PC-9 (cell line): ENCODE measurements at regions not wholly inside any gene's neighbourhood (a gene's known extent, or its start where the extent isn't known, plus 50 kb on each side); places are given as distances from the start of the nearest gene placed in this dataset.

ENCODE experiments used
- BruUV-seq: library from RNA; stranded (reverse); fragments of 400-500 nt; replicated peaks from 2 replicates; lab custom pipeline; 2021; lab: Mats Ljungman, UMichigan
- CTCF ChIA-PET: fragments of 300-600 bp; sonication (Branson Sonifier 250); formaldehyde crosslinking; loops from one replicate; lab custom pipeline; 2022; ENCODE audit warnings: antibody characterized with exemption; lab: Charles Lee
- POLR2A ChIA-PET: fragments of 300-600 bp; sonication (Branson Sonifier 250); formaldehyde crosslinking; loops from one replicate; lab custom pipeline; 2022; ENCODE audit warnings: antibody characterized with exemption; ENCODE audit not compliant: unreplicated experiment; lab: Charles Lee
- DNase-seq, 2 experiments: peaks; one replicate each; pipeline versions ENCODE4 v3.0.0 to v3.0.0-alpha.2; 2015 to 2022; ENCODE audit warnings: mixed read lengths in 1 of 2
- H2AFZ ChIP-seq: fragments of 200-600 bp; sonication (generic); 2 replicates; pipeline ENCODE4 v1.8.1; 2017; ENCODE audit warnings: antibody characterized with exemption
- H3F3A ChIP-seq: fragments of 200-600 bp; sonication (generic); 2 replicates; pipeline ENCODE4 v1.8.1; 2017; ENCODE audit warnings: antibody characterized with exemption, mild to moderate bottlenecking, low read depth; ENCODE audit not compliant: insufficient read depth
- H3K27ac ChIP-seq: fragments of 200-600 bp; sonication (generic); 2 replicates; pipeline ENCODE4 v1.6.1; 2016; ENCODE audit warnings: mixed run types
- H3K27me3 ChIP-seq: fragments of 200-600 bp; sonication (generic); 2 replicates; pipeline ENCODE4 v1.6.1; 2016; ENCODE audit warnings: low read depth, mixed run types; ENCODE audit not compliant: insufficient read depth
- H3K36me3 ChIP-seq: fragments of 200-600 bp; sonication (generic); 2 replicates; pipeline ENCODE4 v1.6.1; 2016; ENCODE audit warnings: low read depth, mixed run types
- H3K4me1 ChIP-seq: fragments of 200-600 bp; sonication (generic); replicated peaks from 2 replicates; pipeline ENCODE4 v1.6.1; 2016; ENCODE audit warnings: mixed run types; ENCODE audit not compliant: insufficient read depth
- H3K4me2 ChIP-seq: fragments of 200-600 bp; sonication (generic); 2 replicates; pipeline ENCODE4 v1.6.1; 2017; ENCODE audit warnings: mixed run types
- H3K4me3 ChIP-seq: fragments of 200-600 bp; sonication (generic); 2 replicates; pipeline ENCODE4 v1.6.1; 2016; ENCODE audit warnings: mixed run types
- H3K79me2 ChIP-seq: fragments of 200-600 bp; sonication (generic); 2 replicates; pipeline ENCODE4 v1.6.1; 2017; ENCODE audit warnings: low read depth, mixed run types
- H3K9me2 ChIP-seq: fragments of 200-600 bp; sonication (generic); 2 replicates; pipeline ENCODE4 v1.8.1; 2017; ENCODE audit warnings: mild to moderate bottlenecking; ENCODE audit not compliant: insufficient read depth
- H3K9me3 ChIP-seq: fragments of 200-600 bp; sonication (generic); 2 replicates; pipeline ENCODE4 v1.8.1; 2016; ENCODE audit warnings: low read depth; ENCODE audit not compliant: insufficient read depth
- H4K20me1 ChIP-seq: fragments of 200-600 bp; sonication (generic); 2 replicates; pipeline ENCODE4 v1.8.1; 2017; ENCODE audit not compliant: insufficient read depth
- CTCF ChIP-seq: fragments of 200-600 bp; sonication (generic); conservative IDR thresholded peaks from 2 replicates; pipeline ENCODE4 v1.6.1; 2017; ENCODE audit warnings: mixed run types, antibody characterized with exemption, mild to moderate bottlenecking, moderate library complexity
- EZH2 ChIP-seq: fragments of 200-600 bp; sonication (generic); IDR thresholded peaks from 2 replicates; pipeline ENCODE4 v1.8.0; 2017; ENCODE audit warnings: antibody characterized with exemption, low read depth
- intact Hi-C: fragments of 100-400 bp; cut with micrococcal nuclease; formaldehyde crosslinking; loops from one replicate; pipeline ENCODE4 v1.10.0; 2022; ENCODE audit not compliant: unreplicated experiment

- no peaks in the 10 kb centered on the region for H3K9me3 ChIP-seq
- intact Hi-C loops: no loop called here
- no peak overlapping the region for H3K4me3 ChIP-seq
- ChIA-PET CTCF (no interaction called here), POLR2A (no interaction called here)
- no peaks in the 10 kb centered on the region for H4K20me1 ChIP-seq
- no peak overlapping the region for H3K27ac ChIP-seq
- no peaks in the 10 kb centered on the region for H3K9me2 ChIP-seq
- H3K27me3 ChIP-seq: peaks cover 39% of the 10 kb centered on the region
- H3K79me2 ChIP-seq: no peaks in the 10 kb centered on the region
- no peak overlapping the region for H3K4me2 ChIP-seq
- no peaks in the 10 kb centered on the region for H3K4me1 ChIP-seq
- no TSS peak for BruUV-seq
- no peak overlapping the region for H2AFZ ChIP-seq
- no peak for DNase-seq
- H3F3A ChIP-seq: no peaks in the 10 kb centered on the region
- no peaks in the 10 kb centered on the region for H3K36me3 ChIP-seq
- no peak for TF ChIP-seq EZH2
- TF ChIP-seq CTCF: no peak
These were observed 137.6 kb upstream of the COL5A1 start for GRCh38 chr9:134504106-134504385.

- intact Hi-C loops: no loop called here
- no TSS peak for BruUV-seq
- TF ChIP-seq CTCF (no peak), EZH2 (no peak)
- H3K4me1 ChIP-seq: no peaks in the 10 kb centered on the region
- H3F3A ChIP-seq: no peaks in the 10 kb centered on the region
- H2AFZ ChIP-seq: no peak overlapping the region
- ChIA-PET CTCF (no interaction called here), POLR2A (no interaction called here)
- DNase-seq: no peak
- no peak overlapping the region for H3K4me2 ChIP-seq
- no peaks in the 10 kb centered on the region for H3K9me2 ChIP-seq
- no peaks in the 10 kb centered on the region for H3K9me3 ChIP-seq
- no peaks in the 10 kb centered on the region for H4K20me1 ChIP-seq
- H3K4me3 ChIP-seq: no peak overlapping the region
- peaks cover 36% of the 10 kb centered on the region for H3K27me3 ChIP-seq
- no peaks in the 10 kb centered on the region for H3K36me3 ChIP-seq
- H3K27ac ChIP-seq: no peak overlapping the region
- H3K79me2 ChIP-seq: no peaks in the 10 kb centered on the region
These were observed 136.6 kb upstream of the COL5A1 start for GRCh38 chr9:134505032-134505431.

DNA sequence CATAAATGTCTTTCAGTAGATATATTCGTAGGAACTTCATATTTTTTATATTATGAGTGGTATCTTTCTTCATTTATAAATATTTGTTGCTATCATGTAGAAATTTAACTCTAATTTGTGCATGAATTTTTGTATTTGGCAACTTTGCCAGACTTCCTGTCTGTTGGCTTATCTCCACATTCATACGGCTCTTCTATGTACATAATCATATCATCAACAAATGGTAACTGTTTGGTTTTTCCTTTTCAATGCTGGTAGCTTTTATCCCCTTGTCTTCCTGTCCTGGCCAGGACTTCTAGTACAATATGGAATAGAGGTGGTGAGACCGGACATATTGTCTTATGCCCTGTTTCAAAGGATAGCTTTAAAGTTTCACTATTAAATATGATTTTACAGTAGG lies 132.3 kb upstream of the COL5A1 start:
- Histone ChIP-seq H3K9me2 (no peaks in the 10 kb centered on the region), H3K4me1 (no peaks in the 10 kb centered on the region), H3K4me2 (no peak overlapping the region), H3K27ac (no peak overlapping the region), H3K36me3 (no peaks in the 10 kb centered on the region), H3K27me3 (peaks cover 43% of the 10 kb centered on the region), H3F3A (no peaks in the 10 kb centered on the region), H3K9me3 (no peaks in the 10 kb centered on the region), H3K4me3 (no peak overlapping the region), H4K20me1 (no peaks in the 10 kb centered on the region), H3K79me2 (no peaks in the 10 kb centered on the region), H2AFZ (no peak overlapping the region)
- TF ChIP-seq EZH2 (no peak), CTCF (no peak)
- no TSS peak for BruUV-seq
- no peak for DNase-seq
- intact Hi-C loops: no loop called here
- ChIA-PET POLR2A (no interaction called here), CTCF (no interaction called here)
